Keratinocyte (primary cell): ENCODE measurements at regions not wholly inside any gene's neighbourhood (a gene's known extent, or its start where the extent isn't known, plus 50 kb on each side); places are given as distances from the start of the nearest gene placed in this dataset.

ENCODE experiments used
- DNase-seq: peaks from one replicate; pipeline ENCODE4 v3.0.0-alpha.2; 2011; ENCODE audit warnings: low read depth, missing footprints, low spot score
- FAIRE-seq: peaks from 2 replicates; lab custom pipeline; 2011; peaks lifted over from hg19 to GRCh38; lab: Jason Lieb, UNC
- H2AFZ ChIP-seq: 2 replicates; pipeline ENCODE4 v1.6.0; 2012; ENCODE audit warnings: low read length, control low read depth, inconsistent platforms; ENCODE audit not compliant: control insufficient read depth
- H3K27ac ChIP-seq: 2 replicates; pipeline ENCODE4 v1.5.1; 2011; ENCODE audit warnings: low read length; ENCODE audit not compliant: control insufficient read depth, insufficient read depth
- H3K27me3 ChIP-seq: 3 replicates; pipeline ENCODE4 v1.6.0; 2011; ENCODE audit warnings: low read length; ENCODE audit not compliant: control insufficient read depth, insufficient read depth; ENCODE audit errors: extremely low read depth
- H3K36me3 ChIP-seq, 2 experiments: 2 replicates in 1 of 2; 3 replicates in 1 of 2; pipeline ENCODE4 v1.5.1; 2011; ENCODE audit warnings: low read length in 2 of 2, mild to moderate bottlenecking in 1 of 2; ENCODE audit not compliant: control insufficient read depth in 2 of 2, insufficient read depth in 2 of 2; ENCODE audit errors: extremely low read depth in 1 of 2
- H3K4me1 ChIP-seq: 3 replicates; pipeline ENCODE4 v1.5.1; 2011; ENCODE audit warnings: low read length; ENCODE audit not compliant: control insufficient read depth, insufficient read depth; ENCODE audit errors: extremely low read depth
- H3K4me2 ChIP-seq: 3 replicates; pipeline ENCODE4 v1.6.0; 2011; ENCODE audit warnings: low read depth, low read length; ENCODE audit not compliant: control insufficient read depth, insufficient read depth; ENCODE audit errors: extremely low read depth
- H3K4me3 ChIP-seq, 3 experiments: fragments of 200-600 bp in 1 of 3; sonication (generic) in 1 of 3; 2 replicates in 2 of 3; 3 replicates in 1 of 3; pipeline ENCODE4 v1.5.1; 2011 to 2016; ENCODE audit warnings: low read length in 3 of 3, mild to moderate bottlenecking in 3 of 3, control low read depth in 2 of 3, inconsistent platforms in 1 of 3, low read depth in 1 of 3, mixed read lengths in 1 of 3, mixed run types in 1 of 3, moderate library complexity in 1 of 3; ENCODE audit not compliant: control insufficient read depth in 2 of 3, insufficient read depth in 2 of 3; ENCODE audit errors: extremely low read depth in 1 of 3
- H3K79me2 ChIP-seq: 2 replicates; pipeline ENCODE4 v1.6.0; 2012; ENCODE audit warnings: low read length; ENCODE audit not compliant: control insufficient read depth, insufficient read depth
- H3K9ac ChIP-seq: 3 replicates; pipeline ENCODE4 v1.6.0; 2011; ENCODE audit warnings: low read length; ENCODE audit not compliant: control insufficient read depth, insufficient read depth; ENCODE audit errors: extremely low read depth
- H3K9me1 ChIP-seq: 3 replicates; pipeline ENCODE4 v1.6.0; 2011; ENCODE audit warnings: low read length; ENCODE audit not compliant: control insufficient read depth, insufficient read depth; ENCODE audit errors: extremely low read depth
- H3K9me3 ChIP-seq: 2 replicates; pipeline ENCODE4 v1.5.1; 2012; ENCODE audit warnings: low read depth, low read length; ENCODE audit not compliant: control insufficient read depth
- H4K20me1 ChIP-seq: 3 replicates; pipeline ENCODE4 v1.6.0; 2011; ENCODE audit warnings: low read length; ENCODE audit not compliant: control insufficient read depth, insufficient read depth; ENCODE audit errors: extremely low read depth
- CTCF ChIP-seq, 3 experiments: IDR thresholded peaks in 1 of 3; conservative IDR thresholded peaks in 1 of 3; optimal IDR thresholded peaks in 1 of 3; 2 replicates in 2 of 3; 3 replicates in 1 of 3; pipeline versions ENCODE3 to v1.5.1; 2011; ENCODE audit warnings: low read length in 3 of 3, mild to moderate bottlenecking in 3 of 3, moderate library complexity in 2 of 3, control low read depth in 1 of 3, inconsistent platforms in 1 of 3; ENCODE audit not compliant: insufficient read depth in 2 of 3; ENCODE audit errors: extremely low read depth in 1 of 3
- EZH2 ChIP-seq: IDR thresholded peaks from one replicate; pipeline ENCODE4 v1.6.1; 2012; ENCODE audit warnings: inconsistent platforms, mild to moderate bottlenecking, low read length, moderate library complexity
- dilution Hi-C: fragments of 300-500 bp; cut with MboI; formaldehyde crosslinking; loops from one replicate; pipeline ENCODE4 v1.7.0; 2020; ENCODE audit warnings: low sequenced_read_pairs; ENCODE audit not compliant: extremely low pct_ligation_motif_present

GRCh38 chr15:89402518-89402805 is 67.8 kb upstream of the POLG start:
- no peaks in the 10 kb centered on the region for H4K20me1 ChIP-seq
- H3K4me1 ChIP-seq: peaks cover 7% of the 10 kb centered on the region
- no peaks in the 10 kb centered on the region for H3K9me1 ChIP-seq
- H3K79me2 ChIP-seq: no peaks in the 10 kb centered on the region
- H3K27ac ChIP-seq: no peak overlapping the region
- TF ChIP-seq EZH2 (peak; percentile 33), CTCF (optimal IDR thresholded peaks at IDR 0.05 in 1 of 3, IDR thresholded peaks at IDR 0.05 in 1 of 3, conservative IDR thresholded peaks at IDR 0.05 in 1 of 3; ENCODE audit: extremely low read depth in 1 of 3, insufficient read depth in 2 of 3, low read length in 3 of 3) (no peak)
- H3K4me3 ChIP-seq: no peak overlapping the region
- dilution Hi-C loops: no loop called here
- H3K9ac ChIP-seq: no peak overlapping the region
- no peak overlapping the region for H3K4me2 ChIP-seq
- H2AFZ ChIP-seq: no peak overlapping the region
- H3K36me3 ChIP-seq: no peaks in the 10 kb centered on the region
- DNase-seq (no peak), FAIRE-seq (no peak)
- no peaks in the 10 kb centered on the region for H3K9me3 ChIP-seq
- H3K27me3 ChIP-seq: peaks cover 95% of the 10 kb centered on the region

GRCh38 chr15:89401631-89402517 is 67.2 kb upstream of the POLG start:
- peak; percentile 9 for FAIRE-seq
- Histone ChIP-seq H3K4me2 (peak overlapping the region; percentile 65), H3K4me3 (peak overlapping the region in 1 of 3 experiments; percentile 31)

More at GRCh38 chr15:89401631-89402517, 67.2 kb upstream of the POLG start:
- TF ChIP-seq CTCF (optimal IDR thresholded peaks at IDR 0.05 in 1 of 3, IDR thresholded peaks at IDR 0.05 in 1 of 3, conservative IDR thresholded peaks at IDR 0.05 in 1 of 3; ENCODE audit: extremely low read depth in 1 of 3, insufficient read depth in 2 of 3, low read length in 3 of 3) (no peak), EZH2 (peak; percentile 11)
- Histone ChIP-seq H3K9ac (no peak overlapping the region), H3K9me3 (no peaks in the 10 kb centered on the region), H3K79me2 (no peaks in the 10 kb centered on the region), H3K9me1 (no peaks in the 10 kb centered on the region), H3K4me1 (peaks cover 7% of the 10 kb centered on the region), H3K27ac (no peak overlapping the region), H4K20me1 (no peaks in the 10 kb centered on the region), H2AFZ (no peak overlapping the region), H3K27me3 (peaks cover 89% of the 10 kb centered on the region), H3K36me3 (no peaks in the 10 kb centered on the region)
- dilution Hi-C loops: no loop called here
- DNase-seq: no peak
